HG02852 (cell line): ENCODE measurements at regions not wholly inside any gene's neighbourhood (a gene's known extent, or its start where the extent isn't known, plus 50 kb on each side); places are given as distances from the start of the nearest gene placed in this dataset.

Experiments used
- ATAC-seq: cut with Tn5 transposase; IDR thresholded peaks from one replicate; pipeline ENCODE4 v1.9.1; 2021; ENCODE audit warnings: mild to moderate bottlenecking, moderate library complexity; ENCODE audit not compliant: unreplicated experiment

GRCh38 chr1:118366286-118366685 lies 181.3 kb upstream of the SPAG17 start:
- no peak for ATAC-seq

GRCh38 chr1:118364882-118365281 lies 179.9 kb upstream of the SPAG17 start:
- no peak for ATAC-seq

GRCh38 chr1:118363396-118363795 lies 178.4 kb upstream of the SPAG17 start:
- ATAC-seq = no peak

GRCh38 chr1:118360817-118361216 lies 175.8 kb upstream of the SPAG17 start:
- no peak for ATAC-seq

GRCh38 chr1:118346936-118347335 lies 161.9 kb upstream of the SPAG17 start:
- ATAC-seq = no peak

- no peak for ATAC-seq
These were observed 156.2 kb upstream of the SPAG17 start for GRCh38 chr1:118340928-118341910.

GRCh38 chr1:118339400-118340124 lies 154.5 kb upstream of the SPAG17 start:
- no peak for ATAC-seq

- no peak for ATAC-seq
These were observed 153.9 kb upstream of the SPAG17 start for GRCh38 chr1:118338936-118339335.

GRCh38 chr1:118337346-118337745 lies 152.3 kb upstream of the SPAG17 start:
- no peak for ATAC-seq

GRCh38 chr1:118335331-118335732 lies 150.3 kb upstream of the SPAG17 start:
- peak; percentile 97 for ATAC-seq

- no peak for ATAC-seq
These were observed 149.5 kb upstream of the SPAG17 start for GRCh38 chr1:118334506-118334905.

- ATAC-seq = no peak
These were observed 148.7 kb upstream of the SPAG17 start for GRCh38 chr1:118333601-118334210.

- ATAC-seq = no peak
These were observed 142.1 kb upstream of the SPAG17 start for GRCh38 chr1:118326960-118327629.

- no peak for ATAC-seq
These were observed 140.7 kb upstream of the SPAG17 start for GRCh38 chr1:118325550-118326225.

- no peak for ATAC-seq
These were observed 138.2 kb upstream of the SPAG17 start for GRCh38 chr1:118323246-118323645.

- no peak for ATAC-seq
These were observed 137.3 kb upstream of the SPAG17 start for GRCh38 chr1:118322331-118322730.

GRCh38 chr1:118321840-118322239 lies 136.8 kb upstream of the SPAG17 start:
- ATAC-seq = no peak

GRCh38 chr1:118317842-118318614 lies 133.0 kb upstream of the SPAG17 start:
- no peak for ATAC-seq

GRCh38 chr1:118306851-118307250 lies 121.8 kb upstream of the SPAG17 start:
- no peak for ATAC-seq
